Endodermal cell (in vitro differentiated cells): ENCODE measurements at regions not wholly inside any gene's neighbourhood (a gene's known extent, or its start where the extent isn't known, plus 50 kb on each side); places are given as distances from the start of the nearest gene placed in this dataset.
A peak's percentile ranks its signal among the peaks of the same experiment; 100 is the strongest.

Experiments used
- DNase-seq: peaks from one replicate; pipeline ENCODE4 v3.0.0-alpha.2; 2017
- H3K27ac ChIP-seq: 2 replicates; pipeline ENCODE4 v1.5.1; 2013; ENCODE audit warnings: mild to moderate bottlenecking, low read depth, low read length, moderate library complexity
- H3K27me3 ChIP-seq: 2 replicates; pipeline ENCODE4 v1.6.1; 2013; ENCODE audit warnings: mild to moderate bottlenecking, low read length, moderate library complexity; ENCODE audit not compliant: insufficient read depth, control insufficient read depth, poor library complexity, severe bottlenecking
- H3K36me3 ChIP-seq: 2 replicates; pipeline ENCODE4 v1.7.0; 2013; ENCODE audit warnings: mild to moderate bottlenecking, low read length, moderate library complexity; ENCODE audit not compliant: control insufficient read depth, insufficient read depth
- H3K4me1 ChIP-seq: one replicate; pipeline ENCODE4 v1.7.0; 2013; ENCODE audit warnings: low read length; ENCODE audit not compliant: control insufficient read depth, insufficient read depth
- H3K4me3 ChIP-seq: 2 replicates; pipeline ENCODE4 v1.5.1; 2013; ENCODE audit warnings: mild to moderate bottlenecking, low read length, moderate library complexity
- H3K9ac ChIP-seq: 2 replicates; pipeline ENCODE4 v1.6.1; 2013; ENCODE audit warnings: mild to moderate bottlenecking, low read length, moderate library complexity; ENCODE audit not compliant: poor library complexity, severe bottlenecking; ENCODE audit errors: extremely low read depth
- H3K9me3 ChIP-seq: 2 replicates; pipeline ENCODE4 v1.6.1; 2013; ENCODE audit warnings: mild to moderate bottlenecking, low read length, moderate library complexity; ENCODE audit not compliant: control insufficient read depth
- H3K27ac Mint-ChIP-seq: 2 replicates; pipeline ENCODE4 v1.8.0; 2020; ENCODE audit warnings: mixed read lengths
- H3K27me3 Mint-ChIP-seq: 2 replicates; pipeline ENCODE4 v1.8.0; 2021; ENCODE audit warnings: mild to moderate bottlenecking, mixed read lengths; ENCODE audit not compliant: insufficient read depth
- H3K36me3 Mint-ChIP-seq: 2 replicates; pipeline ENCODE4 v1.8.0; 2020; ENCODE audit warnings: low read depth, mixed read lengths
- H3K4me1 Mint-ChIP-seq: 2 replicates; pipeline ENCODE4 v1.8.0; 2020; ENCODE audit warnings: mixed read lengths
- H3K4me3 Mint-ChIP-seq: 2 replicates; pipeline ENCODE4 v1.8.0; 2020; ENCODE audit warnings: mild to moderate bottlenecking, moderate library complexity, mixed read lengths
- H3K9me3 Mint-ChIP-seq: 2 replicates; pipeline ENCODE4 v1.8.0; 2020; ENCODE audit warnings: mild to moderate bottlenecking, mixed read lengths
- CTCF ChIP-seq: fragments of 200-600 bp; sonication (generic); conservative IDR thresholded peaks from 2 replicates; pipeline ENCODE4 v1.5.0; 2021; ENCODE audit warnings: antibody characterized with exemption, mild to moderate bottlenecking
- WGBS, 2 experiments: methylation state at CpG; one replicate each; pipeline versions ENCODE4 v1.1.5 to v1.1.7; 2013; ENCODE audit warnings: missing lambda C conversion rate in 2 of 2, mixed read lengths in 1 of 2; ENCODE audit not compliant: insufficient coverage in 1 of 2, insufficient read length in 1 of 2; 5-methylcytosine and 5-hydroxymethylcytosine counted together

DNA sequence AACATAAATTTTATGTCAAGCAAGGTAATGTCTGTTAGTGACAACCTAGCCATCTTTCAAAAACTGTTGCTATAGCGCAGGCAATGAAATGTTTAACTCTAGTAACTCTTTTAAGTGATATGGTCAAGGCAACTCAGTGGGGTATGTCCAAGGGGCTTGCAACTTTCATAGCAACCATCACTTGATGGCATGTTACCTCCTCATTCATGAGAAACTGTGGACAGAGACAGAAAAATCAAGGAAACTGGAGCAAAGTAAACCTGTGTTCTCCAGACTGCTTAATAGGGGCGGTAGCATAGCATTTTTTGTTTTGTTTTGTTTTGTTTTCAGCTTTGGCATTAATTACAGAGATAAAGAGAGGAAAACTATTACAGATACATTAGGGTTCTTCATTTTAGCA, 1456.8 kb upstream of the AGA start:
- Mint-ChIP-seq H3K27me3 (no peaks in the 10 kb centered on the region), H3K27ac (no peak overlapping the region), H3K9me3 (no peaks in the 10 kb centered on the region), H3K4me1 (no peaks in the 10 kb centered on the region), H3K4me3 (no peak overlapping the region), H3K36me3 (no peaks in the 10 kb centered on the region)
- Histone ChIP-seq H3K9me3 (no peaks in the 10 kb centered on the region), H3K4me1 (no peaks in the 10 kb centered on the region), H3K36me3 (no peaks in the 10 kb centered on the region), H3K27ac (peak overlapping the region; percentile 51), H3K4me3 (no peak overlapping the region), H3K27me3 (no peaks in the 10 kb centered on the region), H3K9ac (no peak overlapping the region)
- no peak for DNase-seq
- no peak for TF ChIP-seq CTCF
- 98 to 100% methylated on average over 2 of the region's 2 CpGs for WGBS, 2 experiments

GRCh38 chr4:178917756-178918155, 1475.5 kb upstream of the AGA start:
- H3K4me1 ChIP-seq = no peaks in the 10 kb centered on the region
- H3K9me3 ChIP-seq = peaks cover 3% of the 10 kb centered on the region
- H3K9ac ChIP-seq = no peak overlapping the region
- no peaks in the 10 kb centered on the region for H3K27me3 Mint-ChIP-seq
- TF ChIP-seq CTCF = no peak
- H3K27me3 ChIP-seq = no peaks in the 10 kb centered on the region
- no peak overlapping the region for H3K27ac Mint-ChIP-seq
- 6% methylated on average over 1 of the region's 1 CpG; no CpG with 5 or more reads in 1 of the 2 experiments for WGBS, 2 experiments
- peak; percentile 66 for DNase-seq
- H3K36me3 ChIP-seq = no peaks in the 10 kb centered on the region
- H3K4me3 ChIP-seq = no peak overlapping the region
- H3K4me1 Mint-ChIP-seq = peaks cover 5% of the 10 kb centered on the region
- H3K27ac ChIP-seq = no peak overlapping the region
- H3K9me3 Mint-ChIP-seq = peaks cover 6% of the 10 kb centered on the region
- no peaks in the 10 kb centered on the region for H3K36me3 Mint-ChIP-seq
- no peak overlapping the region for H3K4me3 Mint-ChIP-seq

GRCh38 chr4:178937130-178937529, 1494.9 kb upstream of the AGA start:
- Mint-ChIP-seq H3K4me3 (no peak overlapping the region), H3K4me1 (no peaks in the 10 kb centered on the region), H3K27ac (no peak overlapping the region), H3K36me3 (no peaks in the 10 kb centered on the region), H3K27me3 (no peaks in the 10 kb centered on the region), H3K9me3 (no peaks in the 10 kb centered on the region)
- no peak for TF ChIP-seq CTCF
- no peaks in the 10 kb centered on the region for H3K36me3 ChIP-seq
- H3K4me3 ChIP-seq = no peak overlapping the region
- no peak overlapping the region for H3K9ac ChIP-seq
- H3K27me3 ChIP-seq = no peaks in the 10 kb centered on the region
- peaks cover 3% of the 10 kb centered on the region for H3K4me1 ChIP-seq
- no peak overlapping the region for H3K27ac ChIP-seq
- WGBS, 2 experiments = 71 to 85% methylated on average over 1 of the region's 1 CpG
- H3K9me3 ChIP-seq = no peaks in the 10 kb centered on the region
- DNase-seq = no peak
